Keratinocyte (primary cell): ENCODE measurements at regions not wholly inside any gene's neighbourhood (a gene's known extent, or its start where the extent isn't known, plus 50 kb on each side); places are given as distances from the start of the nearest gene placed in this dataset.

Experiments
- DNase-seq: peaks from one replicate; pipeline ENCODE4 v3.0.0-alpha.2; 2011; ENCODE audit warnings: low read depth, missing footprints, low spot score
- FAIRE-seq: peaks from 2 replicates; lab custom pipeline; 2011; peaks lifted over from hg19 to GRCh38; lab: Jason Lieb, UNC
- H2AFZ ChIP-seq: 2 replicates; pipeline ENCODE4 v1.6.0; 2012; ENCODE audit warnings: low read length, control low read depth, inconsistent platforms; ENCODE audit not compliant: control insufficient read depth
- H3K27ac ChIP-seq: 2 replicates; pipeline ENCODE4 v1.5.1; 2011; ENCODE audit warnings: low read length; ENCODE audit not compliant: control insufficient read depth, insufficient read depth
- H3K27me3 ChIP-seq: 3 replicates; pipeline ENCODE4 v1.6.0; 2011; ENCODE audit warnings: low read length; ENCODE audit not compliant: control insufficient read depth, insufficient read depth; ENCODE audit errors: extremely low read depth
- H3K36me3 ChIP-seq, 2 experiments: 2 replicates in 1 of 2; 3 replicates in 1 of 2; pipeline ENCODE4 v1.5.1; 2011; ENCODE audit warnings: low read length in 2 of 2, mild to moderate bottlenecking in 1 of 2; ENCODE audit not compliant: control insufficient read depth in 2 of 2, insufficient read depth in 2 of 2; ENCODE audit errors: extremely low read depth in 1 of 2
- H3K4me1 ChIP-seq: 3 replicates; pipeline ENCODE4 v1.5.1; 2011; ENCODE audit warnings: low read length; ENCODE audit not compliant: control insufficient read depth, insufficient read depth; ENCODE audit errors: extremely low read depth
- H3K4me2 ChIP-seq: 3 replicates; pipeline ENCODE4 v1.6.0; 2011; ENCODE audit warnings: low read depth, low read length; ENCODE audit not compliant: control insufficient read depth, insufficient read depth; ENCODE audit errors: extremely low read depth
- H3K4me3 ChIP-seq, 3 experiments: fragments of 200-600 bp in 1 of 3; sonication (generic) in 1 of 3; 2 replicates in 2 of 3; 3 replicates in 1 of 3; pipeline ENCODE4 v1.5.1; 2011 to 2016; ENCODE audit warnings: low read length in 3 of 3, mild to moderate bottlenecking in 3 of 3, control low read depth in 2 of 3, inconsistent platforms in 1 of 3, low read depth in 1 of 3, mixed read lengths in 1 of 3, mixed run types in 1 of 3, moderate library complexity in 1 of 3; ENCODE audit not compliant: control insufficient read depth in 2 of 3, insufficient read depth in 2 of 3; ENCODE audit errors: extremely low read depth in 1 of 3
- H3K79me2 ChIP-seq: 2 replicates; pipeline ENCODE4 v1.6.0; 2012; ENCODE audit warnings: low read length; ENCODE audit not compliant: control insufficient read depth, insufficient read depth
- H3K9ac ChIP-seq: 3 replicates; pipeline ENCODE4 v1.6.0; 2011; ENCODE audit warnings: low read length; ENCODE audit not compliant: control insufficient read depth, insufficient read depth; ENCODE audit errors: extremely low read depth
- H3K9me1 ChIP-seq: 3 replicates; pipeline ENCODE4 v1.6.0; 2011; ENCODE audit warnings: low read length; ENCODE audit not compliant: control insufficient read depth, insufficient read depth; ENCODE audit errors: extremely low read depth
- H3K9me3 ChIP-seq: 2 replicates; pipeline ENCODE4 v1.5.1; 2012; ENCODE audit warnings: low read depth, low read length; ENCODE audit not compliant: control insufficient read depth
- H4K20me1 ChIP-seq: 3 replicates; pipeline ENCODE4 v1.6.0; 2011; ENCODE audit warnings: low read length; ENCODE audit not compliant: control insufficient read depth, insufficient read depth; ENCODE audit errors: extremely low read depth
- CTCF ChIP-seq, 3 experiments: IDR thresholded peaks in 1 of 3; conservative IDR thresholded peaks in 1 of 3; optimal IDR thresholded peaks in 1 of 3; 2 replicates in 2 of 3; 3 replicates in 1 of 3; pipeline versions ENCODE3 to v1.5.1; 2011; ENCODE audit warnings: low read length in 3 of 3, mild to moderate bottlenecking in 3 of 3, moderate library complexity in 2 of 3, control low read depth in 1 of 3, inconsistent platforms in 1 of 3; ENCODE audit not compliant: insufficient read depth in 2 of 3; ENCODE audit errors: extremely low read depth in 1 of 3
- EZH2 ChIP-seq: IDR thresholded peaks from one replicate; pipeline ENCODE4 v1.6.1; 2012; ENCODE audit warnings: inconsistent platforms, mild to moderate bottlenecking, low read length, moderate library complexity
- dilution Hi-C: fragments of 300-500 bp; cut with MboI; formaldehyde crosslinking; loops from one replicate; pipeline ENCODE4 v1.7.0; 2020; ENCODE audit warnings: low sequenced_read_pairs; ENCODE audit not compliant: extremely low pct_ligation_motif_present

GRCh38 chr16:59510008-59510424 is 775.9 kb upstream of the GOT2 start:
- FAIRE-seq: no peak
- Histone ChIP-seq H3K36me3 (no peaks in the 10 kb centered on the region), H3K27ac (no peak overlapping the region), H3K9me1 (no peaks in the 10 kb centered on the region), H3K4me3 (no peak overlapping the region), H2AFZ (no peak overlapping the region), H3K27me3 (no peaks in the 10 kb centered on the region), H3K9me3 (no peaks in the 10 kb centered on the region), H3K4me2 (no peak overlapping the region), H3K9ac (no peak overlapping the region), H3K79me2 (no peaks in the 10 kb centered on the region), H4K20me1 (no peaks in the 10 kb centered on the region), H3K4me1 (no peaks in the 10 kb centered on the region)
- TF ChIP-seq CTCF (optimal IDR thresholded peaks at IDR 0.05 in 1 of 3, IDR thresholded peaks at IDR 0.05 in 1 of 3, conservative IDR thresholded peaks at IDR 0.05 in 1 of 3; ENCODE audit: extremely low read depth in 1 of 3, insufficient read depth in 2 of 3, low read length in 3 of 3) (no peak), EZH2 (no peak)
- dilution Hi-C loops: no loop called here
- no peak for DNase-seq

- Histone ChIP-seq H3K9ac (no peak overlapping the region), H3K4me3 (no peak overlapping the region), H3K9me1 (no peaks in the 10 kb centered on the region), H3K27me3 (no peaks in the 10 kb centered on the region), H2AFZ (no peak overlapping the region), H3K27ac (no peak overlapping the region), H3K4me1 (no peaks in the 10 kb centered on the region), H3K9me3 (no peaks in the 10 kb centered on the region), H3K36me3 (no peaks in the 10 kb centered on the region), H3K79me2 (no peaks in the 10 kb centered on the region), H3K4me2 (no peak overlapping the region), H4K20me1 (no peaks in the 10 kb centered on the region)
- FAIRE-seq (no peak), DNase-seq (no peak)
- dilution Hi-C loops: no loop called here
- no peak for TF ChIP-seq CTCF (optimal IDR thresholded peaks at IDR 0.05 in 1 of 3, IDR thresholded peaks at IDR 0.05 in 1 of 3, conservative IDR thresholded peaks at IDR 0.05 in 1 of 3; ENCODE audit: extremely low read depth in 1 of 3, insufficient read depth in 2 of 3, low read length in 3 of 3)
- TF ChIP-seq EZH2: no peak
Observed at GRCh38 chr16:59500601-59501000, 766.5 kb upstream of the GOT2 start.
